Type B pancreatic cell (in vitro differentiated cells): ENCODE measurements at regions not wholly inside any gene's neighbourhood (a gene's known extent, or its start where the extent isn't known, plus 50 kb on each side); places are given as distances from the start of the nearest gene placed in this dataset.

Source experiments
- DNase-seq: peaks from one replicate; pipeline ENCODE4 v3.0.0; 2021; ENCODE audit warnings: mixed read lengths; ENCODE audit not compliant: unreplicated experiment; ENCODE audit errors: extremely low spot score
- H3K27ac Mint-ChIP-seq: 2 replicates; pipeline ENCODE4 v1.8.0; 2021; ENCODE audit warnings: mild to moderate bottlenecking, mixed read lengths
- H3K27me3 Mint-ChIP-seq: 2 replicates; pipeline ENCODE4 v1.8.0; 2021; ENCODE audit warnings: mixed read lengths
- H3K36me3 Mint-ChIP-seq: 2 replicates; pipeline ENCODE4 v1.8.0; 2021; ENCODE audit warnings: mixed read lengths
- H3K4me1 Mint-ChIP-seq: one replicate; pipeline ENCODE4 v1.8.0; 2021; ENCODE audit warnings: mixed read lengths; ENCODE audit not compliant: unreplicated experiment
- H3K4me3 Mint-ChIP-seq: 2 replicates; pipeline ENCODE4 v1.8.0; 2021; ENCODE audit warnings: mild to moderate bottlenecking, mixed read lengths
- H3K9me3 Mint-ChIP-seq: 2 replicates; pipeline ENCODE4 v1.8.0; 2021; ENCODE audit warnings: mixed read lengths
- CTCF ChIP-seq: fragments of 200-600 bp; sonication (generic); conservative IDR thresholded peaks from 2 replicates; pipeline ENCODE4 v1.5.0; 2021; ENCODE audit warnings: antibody characterized with exemption, mild to moderate bottlenecking

DNA sequence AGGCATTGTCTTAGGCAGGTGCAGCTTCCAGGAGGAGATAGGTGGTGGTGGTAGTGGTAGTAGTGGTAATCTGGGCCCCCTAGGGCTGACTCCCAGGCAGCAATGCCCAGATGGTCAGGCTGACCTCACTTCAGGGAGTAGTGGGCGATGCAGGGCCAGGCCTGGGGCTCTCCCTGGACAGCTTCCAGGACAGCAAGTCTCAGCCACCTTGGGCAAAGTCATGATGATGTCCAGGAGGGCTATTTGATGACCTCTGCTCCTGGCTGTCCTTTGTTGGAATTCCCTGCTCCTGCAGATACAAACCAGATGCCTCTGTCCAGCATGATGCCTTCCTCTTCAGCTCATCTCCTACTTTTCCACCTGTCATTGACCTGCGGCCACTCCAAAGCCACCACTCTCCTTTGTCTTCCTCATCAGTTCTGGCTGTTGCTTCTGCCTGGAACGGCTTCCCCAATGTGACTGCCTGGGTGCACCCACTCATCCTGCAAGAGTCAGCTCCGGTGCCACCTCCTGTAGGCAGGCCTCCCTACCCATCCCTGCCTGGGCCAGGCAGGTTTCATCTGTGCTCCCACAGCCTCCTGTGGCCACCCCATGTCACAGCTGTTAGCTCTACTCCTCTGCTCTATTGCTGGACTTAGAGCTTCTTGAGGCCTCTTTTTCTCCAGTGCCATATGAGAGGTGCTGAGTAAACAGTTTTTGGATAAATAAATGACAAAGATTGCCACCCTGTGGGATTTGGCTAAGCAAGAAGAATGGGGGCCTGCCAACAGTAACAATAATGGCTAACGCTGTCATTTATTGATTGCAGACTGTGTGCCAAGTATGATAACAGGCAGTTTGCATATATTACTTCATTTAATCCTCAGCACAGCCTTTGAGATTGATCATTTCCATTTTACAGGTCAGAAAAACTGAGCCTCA lies 172.9 kb upstream of the NECTIN1 start:
- H3K27me3 Mint-ChIP-seq, result peaks cover 9% of the 10 kb centered on the region
- peaks cover 13% of the 10 kb centered on the region for H3K4me1 Mint-ChIP-seq
- no peak overlapping the region for H3K27ac Mint-ChIP-seq
- no peaks in the 10 kb centered on the region for H3K36me3 Mint-ChIP-seq
- no peaks in the 10 kb centered on the region for H3K9me3 Mint-ChIP-seq
- H3K4me3 Mint-ChIP-seq, result no peak overlapping the region
- no peak for DNase-seq
- no peak for TF ChIP-seq CTCF

GRCh38 chr11:119899997-119900396 lies 171.0 kb upstream of the NECTIN1 start:
- no peak for DNase-seq
- H3K27me3 Mint-ChIP-seq, result peaks cover 9% of the 10 kb centered on the region
- H3K9me3 Mint-ChIP-seq, result no peaks in the 10 kb centered on the region
- TF ChIP-seq CTCF, result no peak
- H3K4me3 Mint-ChIP-seq, result no peak overlapping the region
- no peaks in the 10 kb centered on the region for H3K36me3 Mint-ChIP-seq
- H3K27ac Mint-ChIP-seq, result no peak overlapping the region
- peaks cover 9% of the 10 kb centered on the region for H3K4me1 Mint-ChIP-seq

- no peak for TF ChIP-seq CTCF
- H3K27ac Mint-ChIP-seq, result no peak overlapping the region
- peak overlapping the region; percentile 22 for H3K4me3 Mint-ChIP-seq
- H3K4me1 Mint-ChIP-seq, result peaks cover 3% of the 10 kb centered on the region
- no peaks in the 10 kb centered on the region for H3K36me3 Mint-ChIP-seq
- H3K9me3 Mint-ChIP-seq, result no peaks in the 10 kb centered on the region
- H3K27me3 Mint-ChIP-seq, result peaks cover 15% of the 10 kb centered on the region
- no peak for DNase-seq
Measured at GRCh38 chr11:119897576-119897975, 168.6 kb upstream of the NECTIN1 start.

- Mint-ChIP-seq H3K4me1 (peaks cover 8% of the 10 kb centered on the region), H3K36me3 (no peaks in the 10 kb centered on the region), H3K9me3 (no peaks in the 10 kb centered on the region), H3K27ac (no peak overlapping the region), H3K27me3 (peaks cover 20% of the 10 kb centered on the region), H3K4me3 (no peak overlapping the region)
- no peak for TF ChIP-seq CTCF
- DNase-seq, result no peak
Measured at GRCh38 chr11:119897046-119897440, 168.0 kb upstream of the NECTIN1 start.

GRCh38 chr11:119896387-119897045 lies 167.5 kb upstream of the NECTIN1 start:
- Mint-ChIP-seq H3K4me3 (no peak overlapping the region), H3K9me3 (no peaks in the 10 kb centered on the region), H3K27me3 (peaks cover 23% of the 10 kb centered on the region), H3K27ac (no peak overlapping the region), H3K36me3 (no peaks in the 10 kb centered on the region), H3K4me1 (peaks cover 11% of the 10 kb centered on the region)
- DNase-seq, result no peak
- no peak for TF ChIP-seq CTCF
